ENCODE measurements at regions not wholly inside any gene's neighbourhood (a gene's known extent, or its start where the extent isn't known, plus 50 kb on each side); places are given as distances from the start of the nearest gene placed in this dataset.

DNA sequence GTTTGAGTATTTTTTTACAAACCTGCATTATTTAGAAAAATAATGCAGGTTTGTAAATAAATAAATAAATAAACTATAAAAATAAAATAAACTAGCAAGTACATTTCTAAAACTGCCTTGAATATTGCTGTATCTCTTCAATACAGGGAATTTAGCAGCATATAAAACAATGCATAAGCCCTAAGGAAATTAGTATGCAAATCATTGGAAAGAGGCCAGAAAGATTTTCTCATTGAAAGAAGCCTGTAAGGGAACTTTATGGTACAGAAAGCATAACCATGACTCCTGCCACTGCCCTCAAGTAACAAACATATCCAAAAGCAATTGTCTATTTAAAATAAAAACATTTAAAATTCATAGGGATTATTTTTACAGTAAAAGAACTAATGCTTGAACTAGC, 387.3 kb downstream of the HINT1 start:
- Histone ChIP-seq H3K36me3 (ENCODE audit: control insufficient read depth in 2 of 2, insufficient read depth in 2 of 2, low read length in 1 of 2) (no peaks in the 10 kb centered on the region), H3K27ac (ENCODE audit: control insufficient read depth, insufficient read depth) (no peak overlapping the region), H3K4me1 (ENCODE audit: control insufficient read depth, insufficient read depth, low read length) (no peaks in the 10 kb centered on the region), H3K9ac (ENCODE audit: control insufficient read depth, insufficient read depth, low read length) (no peak overlapping the region), H3K4me2 (ENCODE audit: control insufficient read depth, insufficient read depth) (no peak overlapping the region), H2AFZ (ENCODE audit: control insufficient read depth, low read depth, low read length) (no peak overlapping the region), H3K27me3 (replicated peaks in 1 of 2; ENCODE audit: control insufficient read depth in 2 of 2, insufficient read depth in 2 of 2, low read length in 1 of 2) (no peaks in the 10 kb centered on the region), H3K9me3 (replicated peaks; ENCODE audit: control insufficient read depth, insufficient read depth, low read length) (no peaks in the 10 kb centered on the region), H4K20me1 (ENCODE audit: control insufficient read depth, insufficient read depth) (no peaks in the 10 kb centered on the region), H3K4me3 (no peak overlapping the region), H3K79me2 (ENCODE audit: control insufficient read depth, insufficient read depth, low read length) (no peaks in the 10 kb centered on the region)
- intact Hi-C loops (cut with micrococcal nuclease; ENCODE audit: unreplicated experiment) = no loop called here
- BruUV-seq (replicated peaks) = no TSS peak
- no peak for FAIRE-seq
- RAD21 ChIA-PET (ENCODE audit: unreplicated experiment) = no interaction called here
- CTCF ChIA-PET = no interaction called here
- TF ChIP-seq, protein P1, sequence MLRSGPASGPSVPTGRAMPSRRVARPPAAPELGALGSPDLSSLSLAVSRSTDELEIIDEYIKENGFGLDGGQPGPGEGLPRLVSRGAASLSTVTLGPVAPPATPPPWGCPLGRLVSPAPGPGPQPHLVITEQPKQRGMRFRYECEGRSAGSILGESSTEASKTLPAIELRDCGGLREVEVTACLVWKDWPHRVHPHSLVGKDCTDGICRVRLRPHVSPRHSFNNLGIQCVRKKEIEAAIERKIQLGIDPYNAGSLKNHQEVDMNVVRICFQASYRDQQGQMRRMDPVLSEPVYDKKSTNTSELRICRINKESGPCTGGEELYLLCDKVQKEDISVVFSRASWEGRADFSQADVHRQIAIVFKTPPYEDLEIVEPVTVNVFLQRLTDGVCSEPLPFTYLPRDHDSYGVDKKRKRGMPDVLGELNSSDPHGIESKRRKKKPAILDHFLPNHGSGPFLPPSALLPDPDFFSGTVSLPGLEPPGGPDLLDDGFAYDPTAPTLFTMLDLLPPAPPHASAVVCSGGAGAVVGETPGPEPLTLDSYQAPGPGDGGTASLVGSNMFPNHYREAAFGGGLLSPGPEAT (IDR thresholded peaks at IDR 0.05; ENCODE audit: low read depth) = no peak
- no peak for TF ChIP-seq CBX5 (IDR thresholded peaks at IDR 0.05; ENCODE audit: low read depth)
- no peak for TF ChIP-seq NFYB (IDR thresholded peaks at IDR 0.05; ENCODE audit: insufficient read depth, low read depth, low read length)
- TF ChIP-seq SUZ12 (IDR thresholded peaks at IDR 0.05; ENCODE audit: unreplicated experiment) = no peak
- TF ChIP-seq STAT3 (IDR thresholded peaks at IDR 0.05; ENCODE audit: low read depth, low read length) = no peak
- no peak for TF ChIP-seq NR2C2 (IDR thresholded peaks at IDR 0.05; ENCODE audit: borderline replicate concordance, control insufficient read depth, insufficient read length, low read depth)
- TF ChIP-seq RAD21 (IDR thresholded peaks at IDR 0.05; ENCODE audit: insufficient read depth, low read depth, low read length) = no peak
- no peak for TF ChIP-seq HDAC6 (IDR thresholded peaks at IDR 0.05; ENCODE audit: unreplicated experiment)
- TF ChIP-seq SRF (IDR thresholded peaks at IDR 0.05; ENCODE audit: low read depth in 2 of 2, low read length in 2 of 2) = no peak
- no peak for TF ChIP-seq JUNB (IDR thresholded peaks at IDR 0.05)
- TF ChIP-seq, protein P2, sequence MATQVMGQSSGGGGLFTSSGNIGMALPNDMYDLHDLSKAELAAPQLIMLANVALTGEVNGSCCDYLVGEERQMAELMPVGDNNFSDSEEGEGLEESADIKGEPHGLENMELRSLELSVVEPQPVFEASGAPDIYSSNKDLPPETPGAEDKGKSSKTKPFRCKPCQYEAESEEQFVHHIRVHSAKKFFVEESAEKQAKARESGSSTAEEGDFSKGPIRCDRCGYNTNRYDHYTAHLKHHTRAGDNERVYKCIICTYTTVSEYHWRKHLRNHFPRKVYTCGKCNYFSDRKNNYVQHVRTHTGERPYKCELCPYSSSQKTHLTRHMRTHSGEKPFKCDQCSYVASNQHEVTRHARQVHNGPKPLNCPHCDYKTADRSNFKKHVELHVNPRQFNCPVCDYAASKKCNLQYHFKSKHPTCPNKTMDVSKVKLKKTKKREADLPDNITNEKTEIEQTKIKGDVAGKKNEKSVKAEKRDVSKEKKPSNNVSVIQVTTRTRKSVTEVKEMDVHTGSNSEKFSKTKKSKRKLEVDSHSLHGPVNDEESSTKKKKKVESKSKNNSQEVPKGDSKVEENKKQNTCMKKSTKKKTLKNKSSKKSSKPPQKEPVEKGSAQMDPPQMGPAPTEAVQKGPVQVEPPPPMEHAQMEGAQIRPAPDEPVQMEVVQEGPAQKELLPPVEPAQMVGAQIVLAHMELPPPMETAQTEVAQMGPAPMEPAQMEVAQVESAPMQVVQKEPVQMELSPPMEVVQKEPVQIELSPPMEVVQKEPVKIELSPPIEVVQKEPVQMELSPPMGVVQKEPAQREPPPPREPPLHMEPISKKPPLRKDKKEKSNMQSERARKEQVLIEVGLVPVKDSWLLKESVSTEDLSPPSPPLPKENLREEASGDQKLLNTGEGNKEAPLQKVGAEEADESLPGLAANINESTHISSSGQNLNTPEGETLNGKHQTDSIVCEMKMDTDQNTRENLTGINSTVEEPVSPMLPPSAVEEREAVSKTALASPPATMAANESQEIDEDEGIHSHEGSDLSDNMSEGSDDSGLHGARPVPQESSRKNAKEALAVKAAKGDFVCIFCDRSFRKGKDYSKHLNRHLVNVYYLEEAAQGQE (IDR thresholded peaks at IDR 0.05; ENCODE audit: low read depth, low read length) = no peak
- no peak for TF ChIP-seq STAT1 (conservative IDR thresholded peaks at IDR 0.05)
- no peak for TF ChIP-seq KLF5 (IDR thresholded peaks at IDR 0.05; ENCODE audit: partially characterized antibody)
- TF ChIP-seq HDGF (IDR thresholded peaks at IDR 0.05) = no peak
- POLR2A ChIA-PET = no interaction called here
- no peak for DNase-seq (ENCODE audit: low read depth, low spot score)
- no peak for ATAC-seq
- in situ Hi-C loops (cut with MboI) = no loop called here
- SMC1A ChIA-PET (ENCODE audit: uncharacterized antibody, unreplicated experiment) = no interaction called here
